ENCODE measurements at regions not wholly inside any gene's neighbourhood (a gene's known extent, or its start where the extent isn't known, plus 50 kb on each side); places are given as distances from the start of the nearest gene placed in this dataset.

GRCh38 chr7:122225874-122226273 lies 78.7 kb downstream of the FEZF1 start:
- TF ChIP-seq CTCF (IDR thresholded peaks at IDR 0.05) (no peak), ESRRA (CRISPR knock-in tag; IDR thresholded peaks at IDR 0.05; ENCODE audit: borderline replicate concordance) (no peak), JUN (CRISPR knock-in tag; IDR thresholded peaks at IDR 0.05) (no peak), HMGXB4 (CRISPR knock-in tag; IDR thresholded peaks at IDR 0.05) (no peak), NR2C2 (CRISPR knock-in tag; IDR thresholded peaks at IDR 0.05) (no peak), SMAD3 (CRISPR knock-in tag; IDR thresholded peaks at IDR 0.05; ENCODE audit: borderline replicate concordance) (no peak), USF2 (CRISPR knock-in tag; IDR thresholded peaks at IDR 0.05) (no peak), NFE2L1 (CRISPR knock-in tag; IDR thresholded peaks at IDR 0.05) (no peak), NFATC4 (CRISPR knock-in tag; IDR thresholded peaks at IDR 0.05) (no peak), FOXK1 (CRISPR knock-in tag; IDR thresholded peaks at IDR 0.05) (no peak), ZNF512 (CRISPR knock-in tag; IDR thresholded peaks at IDR 0.05; ENCODE audit: borderline replicate concordance) (no peak), TEAD1 (CRISPR knock-in tag; IDR thresholded peaks at IDR 0.05) (no peak)

Data from WTC11 (cell line).